Left hindlimb (tissue), 1 donor: ENCODE measurements at regions not wholly inside any gene's neighbourhood (a gene's known extent, or its start where the extent isn't known, plus 50 kb on each side); places are given as distances from the start of the nearest gene placed in this dataset.

Source experiments
- DNase-seq: peaks from one replicate; pipeline ENCODE4 v3.0.0-alpha.2; 2018

GRCh38 chr10:3452173-3452626, 279.6 kb upstream of the PITRM1 start:
- no peak for DNase-seq

GRCh38 chr10:3451516-3452172, 279.1 kb upstream of the PITRM1 start:
- DNase-seq, result no peak

- no peak for DNase-seq
These were observed 273.6 kb upstream of the PITRM1 start for GRCh38 chr10:3446221-3446620.

DNA sequence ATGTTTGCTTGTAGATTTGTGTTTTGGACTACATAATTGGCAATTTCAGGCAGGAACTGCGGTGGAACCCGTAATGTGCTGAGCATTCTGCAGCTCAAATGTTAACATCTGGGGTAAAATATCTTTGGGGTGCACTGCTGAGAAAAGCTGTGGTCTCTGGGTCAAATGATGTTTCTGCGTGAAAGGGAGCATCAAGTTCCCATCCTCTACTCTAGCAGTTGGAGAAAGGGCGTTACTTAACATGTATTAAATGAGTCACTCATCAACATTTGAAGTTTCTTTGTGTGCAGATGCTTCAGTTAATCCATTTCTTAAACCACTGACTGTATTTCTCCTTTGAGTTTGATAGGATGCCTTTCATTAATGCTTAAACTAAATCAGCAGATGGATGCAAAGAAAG, 273.1 kb upstream of the PITRM1 start:
- DNase-seq, result no peak

- DNase-seq, result no peak
These were observed 269.9 kb upstream of the PITRM1 start for GRCh38 chr10:3442451-3442990.

- DNase-seq, result no peak
These were observed 266.6 kb upstream of the PITRM1 start for GRCh38 chr10:3439183-3439582.

GRCh38 chr10:3438606-3439005, 266.0 kb upstream of the PITRM1 start:
- no peak for DNase-seq

DNA sequence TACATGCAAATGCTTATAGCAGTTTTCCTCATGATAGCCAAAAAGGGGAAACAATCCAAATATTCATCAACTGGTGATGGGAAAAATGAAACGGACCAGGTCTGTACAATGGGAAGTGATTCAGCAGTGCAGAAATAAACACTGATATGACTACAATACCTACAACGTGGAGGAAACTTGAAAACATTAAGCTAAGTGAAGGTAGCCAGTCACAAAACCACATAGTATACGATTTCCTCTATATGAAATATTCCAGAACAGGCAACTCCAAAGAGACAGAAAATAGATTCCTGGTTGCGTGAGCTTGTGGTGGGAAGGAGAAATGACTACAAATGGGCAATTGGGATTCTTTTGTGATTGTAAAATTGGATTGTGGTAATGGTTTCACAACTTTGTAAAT, 263.1 kb upstream of the PITRM1 start:
- DNase-seq, result no peak

DNA sequence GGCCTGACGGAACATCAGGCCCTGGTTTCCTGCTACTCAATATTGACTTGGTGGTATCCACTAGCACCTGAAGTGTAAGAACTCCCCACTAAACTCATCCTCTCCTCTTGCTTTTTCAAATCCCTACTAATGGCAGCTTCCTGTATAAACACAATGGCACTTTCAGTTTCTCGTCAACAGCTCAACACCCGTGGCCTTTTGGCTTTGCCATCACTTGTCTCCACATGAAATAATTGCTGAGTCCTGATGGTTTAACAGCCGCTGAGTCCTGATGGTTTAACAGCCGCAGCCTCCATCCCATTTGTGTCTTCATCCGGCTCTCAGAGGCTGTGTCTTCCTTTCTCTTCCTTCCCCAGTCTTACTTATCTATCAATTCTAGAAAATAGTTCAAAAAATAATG, 261.4 kb upstream of the PITRM1 start:
- DNase-seq, result no peak

DNA sequence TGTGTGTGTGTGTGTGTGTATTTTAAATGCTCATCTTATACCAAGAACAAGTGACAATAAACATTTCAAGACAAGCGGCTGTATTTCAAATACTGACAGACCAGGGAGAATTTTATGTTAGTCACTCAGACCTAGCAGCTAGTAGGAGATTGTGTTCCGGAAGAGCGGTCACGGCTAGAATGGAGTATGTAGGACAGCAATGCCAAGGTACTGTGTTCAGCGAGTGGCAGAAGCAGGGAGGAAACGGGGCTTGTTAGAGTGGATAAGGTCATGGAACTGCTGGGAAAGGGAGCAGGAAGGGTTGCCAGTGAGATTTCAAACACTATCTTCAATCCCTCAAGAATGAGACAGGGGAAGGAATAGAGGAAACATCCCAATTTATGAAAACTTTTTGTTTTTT, 260.5 kb upstream of the PITRM1 start:
- no peak for DNase-seq

DNA sequence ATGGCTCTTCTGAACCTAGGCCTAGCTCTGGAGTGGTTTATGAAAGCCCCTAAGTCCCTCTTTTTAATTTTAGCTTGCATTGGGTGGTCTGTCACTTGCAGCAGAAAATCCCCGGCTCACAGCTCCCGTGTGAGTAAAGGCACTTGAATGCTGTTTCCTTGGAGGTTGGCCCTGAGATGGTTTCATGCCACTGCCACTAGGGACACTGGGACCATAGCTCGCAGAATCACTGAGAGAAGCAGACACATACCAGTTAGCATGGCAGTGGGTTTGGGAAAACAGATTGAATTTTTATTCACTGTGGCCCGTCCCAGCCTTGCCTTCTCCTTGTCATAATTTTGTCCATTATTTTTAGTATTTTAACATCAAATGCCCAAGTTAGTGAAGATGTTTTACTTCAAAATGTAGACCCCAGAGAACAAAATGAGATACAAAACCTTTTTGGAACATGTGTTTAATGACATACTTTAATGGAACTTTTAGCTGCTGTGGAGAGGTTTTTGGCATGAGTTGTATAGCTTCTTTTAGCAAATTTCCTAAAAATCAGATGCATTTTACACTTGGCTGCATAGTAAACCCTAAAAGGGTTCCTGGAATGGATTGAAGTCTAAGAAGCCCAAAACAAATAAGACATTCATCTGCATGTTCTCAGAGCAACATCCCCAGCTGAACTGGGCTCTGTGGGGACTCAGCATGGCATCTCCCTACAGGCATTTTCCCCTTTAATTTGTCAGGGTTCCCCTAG, 259.7 kb upstream of the PITRM1 start:
- DNase-seq, result no peak

- DNase-seq, result no peak
These were observed 257.9 kb upstream of the PITRM1 start for GRCh38 chr10:3430501-3430900.

GRCh38 chr10:3429676-3430075, 257.1 kb upstream of the PITRM1 start:
- no peak for DNase-seq

- no peak for DNase-seq
These were observed 256.2 kb upstream of the PITRM1 start for GRCh38 chr10:3428826-3429225.

DNA sequence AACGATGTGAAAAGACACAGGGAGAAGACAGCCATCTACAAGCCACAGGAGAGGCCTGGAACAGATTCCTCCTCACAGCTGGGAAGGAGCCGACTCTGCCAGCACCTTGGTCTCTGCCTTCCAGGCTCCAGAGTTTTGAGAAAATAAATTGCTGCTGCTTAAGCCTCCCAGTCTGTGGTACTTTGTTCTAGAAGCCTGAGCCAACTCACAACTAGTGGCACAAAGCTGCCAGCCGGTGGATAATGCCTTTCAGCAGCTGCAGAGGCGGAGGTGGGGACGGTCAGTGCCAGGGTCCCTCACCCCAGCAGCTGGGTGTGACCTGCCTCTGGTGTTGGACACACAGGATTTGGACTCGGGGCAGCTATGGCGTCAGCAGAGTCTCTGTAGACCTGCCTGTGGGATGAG, 255.4 kb upstream of the PITRM1 start:
- peak; percentile 54 for DNase-seq

DNA sequence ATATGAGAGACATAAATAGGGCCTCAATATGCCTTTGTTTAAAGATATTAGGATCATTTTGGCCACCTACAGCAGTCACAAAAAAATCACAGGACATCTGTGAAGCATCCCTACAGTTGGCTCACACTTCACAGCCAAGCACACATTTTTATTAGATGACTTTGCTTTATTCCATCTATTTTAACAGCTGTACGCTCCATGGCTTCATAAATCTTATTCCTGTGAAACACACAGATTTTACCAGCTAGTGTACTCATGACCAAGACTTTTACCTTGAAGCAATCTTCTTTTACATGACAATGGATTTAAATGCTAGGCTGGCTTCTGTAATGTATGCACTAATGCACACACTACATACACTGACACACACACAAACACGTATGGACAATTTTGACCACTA, 254.8 kb upstream of the PITRM1 start:
- no peak for DNase-seq

GRCh38 chr10:3426190-3426845, 253.7 kb upstream of the PITRM1 start:
- DNase-seq, result no peak

- no peak for DNase-seq
These were observed 253.1 kb upstream of the PITRM1 start for GRCh38 chr10:3425716-3426115.

DNA sequence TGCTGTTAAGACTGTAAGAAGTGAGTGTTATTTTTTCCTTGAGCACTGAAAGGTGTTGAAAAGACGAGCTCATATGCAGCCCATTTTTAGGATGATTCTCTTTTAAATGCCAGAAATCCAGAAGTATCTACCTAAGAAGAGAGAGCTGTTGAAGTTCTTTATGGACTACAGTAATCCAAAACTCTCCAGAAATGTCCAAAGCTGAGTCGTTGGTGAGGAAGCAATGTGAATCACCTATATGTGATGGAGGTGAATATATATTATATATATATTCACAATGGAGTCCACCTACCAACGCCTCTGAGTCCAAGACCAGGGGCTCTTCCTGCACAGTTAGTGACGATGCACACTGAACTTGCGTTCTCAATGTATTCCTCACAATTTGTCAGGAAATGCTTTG, 252.7 kb upstream of the PITRM1 start:
- DNase-seq, result no peak

- DNase-seq, result no peak
These were observed 251.7 kb upstream of the PITRM1 start for GRCh38 chr10:3424111-3424851.

- DNase-seq, result no peak
These were observed 250.8 kb upstream of the PITRM1 start for GRCh38 chr10:3423384-3423783.

GRCh38 chr10:3422282-3422681, 249.7 kb upstream of the PITRM1 start:
- DNase-seq, result no peak
